Nucleus accumbens (tissue), 56 donors: ENCODE measurements at regions not wholly inside any gene's neighbourhood (a gene's known extent, or its start where the extent isn't known, plus 50 kb on each side); places are given as distances from the start of the nearest gene placed in this dataset.
"Not testable (repeated sequence)": the region's sequence is repeated elsewhere in the genome, so short reads cannot be mapped to it uniquely, and the experiment has no call there.

Source experiments
- DNase-seq, 56 donors: peaks; one replicate each; lab custom pipeline; 2025; lab: John Stamatoyannopoulos, UW

DNA sequence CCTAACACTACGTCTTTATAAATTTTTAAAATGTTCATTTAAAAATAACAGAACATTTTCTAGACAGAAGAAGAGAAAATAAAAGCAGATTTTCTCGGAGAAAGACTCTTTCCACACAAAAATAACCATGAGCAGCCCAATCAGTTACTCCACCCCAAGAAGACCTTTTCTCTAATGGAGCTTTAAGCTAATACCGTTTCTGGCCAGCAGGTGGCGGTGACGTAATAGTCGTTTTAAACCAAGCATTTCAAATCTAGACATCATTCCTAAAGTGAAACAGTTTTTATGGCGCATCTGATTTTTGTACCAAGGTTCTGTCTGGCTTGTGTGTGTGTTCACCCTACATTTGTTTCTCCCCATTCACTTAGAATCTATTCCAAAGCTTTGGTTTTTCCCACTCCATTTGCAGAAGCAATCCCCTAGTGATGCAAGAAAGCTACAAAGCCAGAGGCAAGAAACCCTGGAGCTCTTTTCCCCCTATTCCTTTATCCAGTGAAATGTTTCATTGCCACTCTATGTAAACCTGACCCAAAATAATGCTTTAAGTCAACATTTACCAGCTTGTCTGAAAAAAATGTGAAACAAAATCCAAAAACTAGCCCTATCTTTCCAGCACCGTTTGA lies 336.7 kb upstream of the IGF1R start:
- DNase-seq = peak in 42 of 56 donors; percentile 1 to 91 (median 39)

DNA sequence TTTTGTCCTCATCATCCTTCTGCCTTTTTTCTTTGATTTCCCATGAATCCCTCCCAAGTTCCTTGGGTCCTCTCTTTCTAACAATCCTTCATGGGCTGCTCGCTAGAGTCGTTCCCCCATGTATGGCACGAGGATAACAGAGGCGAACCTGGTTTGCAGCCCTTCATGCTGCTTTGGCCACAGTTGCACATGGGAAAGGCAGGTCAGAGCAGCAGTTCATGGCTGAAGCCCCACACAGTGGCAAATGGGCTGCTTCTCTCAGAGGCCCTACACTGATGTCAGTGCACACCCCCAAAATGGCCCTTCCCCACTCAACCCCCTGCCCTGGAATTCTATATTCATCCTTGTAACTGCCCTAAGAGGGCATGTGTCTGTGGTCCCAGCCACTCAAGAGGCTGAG lies 335.4 kb upstream of the IGF1R start:
- DNase-seq = no peak

DNA sequence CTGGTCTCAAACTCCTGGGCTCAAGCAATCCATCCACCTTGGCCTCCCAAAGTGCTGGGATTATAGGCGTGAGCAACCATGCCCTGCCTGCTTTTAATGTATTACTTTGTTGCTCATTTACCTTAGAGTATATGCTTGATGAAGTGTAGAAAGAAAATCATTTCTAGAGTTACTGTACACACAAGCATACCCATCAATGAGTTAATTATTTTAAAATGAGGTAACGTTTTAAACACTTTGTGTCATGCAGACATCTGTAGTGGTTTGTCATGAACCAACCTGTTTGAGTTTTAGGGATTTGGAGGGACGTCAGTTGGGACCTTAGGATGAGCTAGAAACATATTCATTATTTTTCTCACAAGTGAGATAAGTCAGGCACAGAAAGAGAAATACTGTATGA lies 332.4 kb upstream of the IGF1R start:
- DNase-seq = no peak

DNA sequence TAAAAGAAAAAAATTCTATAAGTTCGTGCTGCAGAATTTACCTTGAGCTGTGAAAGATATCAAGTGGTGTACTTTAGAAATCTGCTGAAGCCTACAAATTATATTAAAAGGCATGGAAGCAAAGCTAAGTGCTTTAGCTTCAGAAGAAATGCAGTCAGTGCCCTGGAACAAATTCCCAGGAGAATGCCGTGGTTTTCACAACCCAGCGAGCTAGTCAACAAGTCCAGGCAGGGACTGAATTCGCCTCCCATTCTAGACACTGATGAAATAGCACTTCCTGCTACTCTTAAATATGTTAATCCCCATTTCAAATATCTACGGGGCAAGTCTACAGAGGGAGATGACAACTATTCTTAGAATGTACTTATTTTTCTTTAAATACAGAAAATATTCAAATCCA lies 326.4 kb upstream of the IGF1R start:
- no peak for DNase-seq

DNA sequence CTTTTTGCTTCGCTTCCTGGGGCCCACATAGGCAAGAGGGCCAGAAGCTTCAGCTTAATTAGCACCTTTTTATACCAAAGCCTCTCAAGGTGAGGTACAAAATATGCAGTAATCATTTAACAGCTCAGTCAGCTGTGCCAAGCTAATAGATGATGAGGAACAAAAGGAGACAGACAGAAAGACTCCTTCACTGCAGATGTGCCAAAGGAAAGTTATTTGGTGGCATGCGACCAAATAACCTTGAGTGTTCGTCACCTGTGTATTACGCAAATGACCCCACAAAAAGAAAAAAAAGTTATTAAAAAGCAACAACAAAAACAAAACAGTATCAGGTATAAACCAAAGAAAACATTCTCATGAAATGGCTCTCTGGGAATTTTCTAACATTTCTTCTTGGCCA lies 325.8 kb upstream of the IGF1R start:
- no peak for DNase-seq

DNA sequence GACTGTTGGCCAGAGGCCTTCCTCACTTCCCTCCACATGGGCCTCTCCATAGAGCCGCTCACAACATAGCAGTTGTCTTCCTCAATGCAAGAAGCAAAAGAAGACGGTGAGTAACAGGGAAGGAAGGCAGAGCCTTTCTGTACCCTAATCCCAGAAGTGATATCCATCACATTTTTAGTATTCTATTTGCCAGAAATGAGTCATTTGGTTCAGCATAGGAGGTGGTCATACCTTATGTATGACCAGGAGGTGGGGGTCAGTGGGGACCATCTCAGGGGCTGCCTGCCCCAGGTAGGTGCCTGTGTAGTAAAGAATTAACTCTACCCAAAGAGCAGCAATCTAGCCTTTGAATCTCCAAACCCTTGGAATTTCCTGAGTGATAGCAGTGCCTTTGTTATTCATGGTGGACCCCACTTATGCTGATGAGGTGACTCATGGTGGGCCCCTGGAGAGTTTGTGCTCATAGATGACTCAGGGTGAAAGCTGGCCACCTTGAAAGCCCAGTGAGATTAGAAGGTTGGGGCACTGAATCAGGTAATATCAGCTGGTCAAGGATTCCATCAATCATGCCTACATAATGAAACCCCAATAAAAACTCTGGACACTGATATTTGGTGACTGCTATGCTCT lies 323.9 kb upstream of the IGF1R start:
- DNase-seq = no peak

DNA sequence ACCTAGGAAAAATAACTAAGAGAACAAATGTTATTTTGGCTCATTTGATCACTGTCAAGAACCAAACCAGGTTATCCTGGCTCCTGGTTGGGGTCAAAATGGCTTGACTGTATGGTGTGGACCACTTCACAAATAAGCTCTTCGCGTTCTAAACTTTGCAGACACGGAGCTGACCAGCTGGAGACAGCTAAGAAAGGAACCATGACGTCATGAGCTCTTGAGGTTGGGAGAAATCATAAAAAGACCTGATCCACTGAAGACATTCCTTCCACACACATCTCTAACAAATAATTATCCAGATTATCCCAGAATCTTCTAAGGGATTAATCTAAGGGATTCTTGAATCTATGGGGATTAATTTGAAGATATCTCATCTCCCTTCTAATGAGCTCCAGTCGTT lies 321.5 kb upstream of the IGF1R start:
- no peak for DNase-seq

DNA sequence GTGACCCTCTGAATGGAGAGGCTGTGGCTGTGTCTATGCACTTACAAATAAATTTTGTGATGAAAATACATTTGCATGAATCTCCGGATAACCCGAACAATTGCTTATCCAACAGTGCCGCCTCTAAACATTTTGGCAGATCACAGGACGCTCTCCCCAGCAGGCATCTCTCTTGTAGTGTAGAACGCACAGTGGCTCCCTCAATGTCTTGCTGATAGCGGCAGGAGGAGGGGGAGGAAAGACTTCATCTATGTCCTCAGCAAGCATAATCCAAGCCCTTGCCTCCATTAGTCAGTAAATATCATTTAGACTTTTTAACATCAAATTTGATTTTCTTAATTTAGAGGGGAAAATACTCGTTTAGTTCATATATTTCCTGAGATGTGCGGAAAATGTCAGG lies 318.1 kb upstream of the IGF1R start:
- no peak for DNase-seq

DNA sequence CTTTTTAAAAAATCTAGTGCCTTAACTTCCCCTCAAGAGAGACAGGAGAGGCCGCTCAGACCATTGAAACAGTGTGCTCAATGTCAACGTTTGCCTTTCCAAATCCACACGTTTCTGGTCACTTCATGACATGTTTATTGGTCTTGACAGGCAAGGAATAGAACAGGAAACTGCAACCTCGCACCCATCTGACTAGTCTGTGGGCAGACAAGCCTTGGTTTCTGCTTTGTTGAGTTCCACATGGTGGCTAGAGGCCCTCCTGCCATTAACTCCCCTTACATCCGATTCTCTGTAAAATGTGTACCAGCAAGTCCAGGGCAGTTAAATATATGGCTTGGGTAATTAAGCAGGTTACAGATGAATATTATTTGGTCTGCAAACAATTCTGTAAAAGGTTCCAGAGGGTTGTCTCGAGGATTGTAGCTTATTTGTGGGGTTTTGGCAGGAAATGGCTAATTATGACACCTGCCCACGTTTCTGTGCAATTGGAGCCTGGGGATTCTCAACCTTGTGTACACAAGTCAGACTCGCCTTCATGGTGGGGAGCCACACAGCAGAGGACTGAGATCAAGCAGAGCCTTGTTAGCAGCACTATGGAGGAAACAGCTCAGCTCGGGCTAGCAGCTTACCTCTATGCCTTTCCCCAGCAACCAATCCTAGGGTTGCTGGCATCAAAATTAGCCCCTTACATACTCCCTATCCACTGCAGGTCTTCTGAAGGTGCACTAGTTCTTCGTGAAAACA lies 317.5 kb upstream of the IGF1R start:
- no peak for DNase-seq

DNA sequence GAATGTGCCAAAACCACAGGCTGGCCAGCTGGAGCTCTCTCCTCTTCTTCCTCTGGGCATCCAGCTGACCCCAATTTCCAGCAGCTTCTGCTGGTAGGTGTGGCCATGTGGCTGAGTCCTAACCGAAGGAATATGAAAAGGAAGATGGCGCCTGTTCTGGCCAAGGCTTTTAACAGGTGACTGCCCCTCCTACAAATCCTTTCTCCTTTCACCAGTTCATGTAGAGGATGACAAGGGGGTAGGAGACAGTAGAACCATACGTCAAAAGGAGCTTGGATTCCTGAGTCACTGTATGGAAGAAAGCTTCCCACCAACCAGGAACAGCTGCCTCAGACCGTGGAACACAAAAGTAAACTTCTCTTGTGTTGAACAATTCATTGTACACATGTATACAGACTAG lies 316.7 kb upstream of the IGF1R start:
- no peak for DNase-seq

DNA sequence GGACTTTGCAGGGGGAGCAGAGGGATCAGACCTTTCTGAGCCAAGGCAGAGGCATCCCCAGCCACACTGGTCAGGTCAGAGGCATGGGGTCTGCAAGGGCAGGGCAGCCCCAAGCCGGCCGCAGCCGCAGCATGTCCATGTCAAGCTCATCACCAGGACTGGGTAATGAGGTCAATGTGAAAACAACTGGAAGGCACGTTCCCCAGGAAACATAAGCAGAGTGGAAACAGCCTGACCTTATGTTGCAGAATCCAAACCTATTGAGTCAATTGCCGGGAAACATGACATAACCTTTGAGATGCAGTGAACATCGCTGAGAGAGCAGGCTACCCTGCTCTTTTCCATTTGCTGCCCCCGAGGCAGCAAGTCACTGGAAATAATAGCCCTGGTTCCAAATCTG lies 315.1 kb upstream of the IGF1R start:
- no peak for DNase-seq

DNA sequence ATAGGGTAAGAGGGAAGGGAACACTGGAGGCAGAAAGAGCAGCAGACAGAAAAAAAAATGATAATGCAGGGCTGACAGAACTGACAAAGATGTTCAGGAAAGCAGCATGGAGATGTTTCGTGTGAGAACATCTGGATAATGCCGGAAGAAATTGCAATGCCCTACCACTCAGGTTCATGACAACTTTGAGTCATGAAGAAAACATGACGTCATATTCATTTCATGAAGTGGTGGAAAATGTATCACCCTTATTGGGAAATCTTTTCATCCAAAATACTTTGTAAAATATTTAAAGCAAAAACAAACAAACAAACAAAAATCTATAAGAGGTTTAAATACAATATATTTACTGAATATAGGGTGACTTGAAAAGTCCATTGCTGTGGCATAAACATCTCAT lies 305.4 kb upstream of the IGF1R start:
- DNase-seq = no peak

DNA sequence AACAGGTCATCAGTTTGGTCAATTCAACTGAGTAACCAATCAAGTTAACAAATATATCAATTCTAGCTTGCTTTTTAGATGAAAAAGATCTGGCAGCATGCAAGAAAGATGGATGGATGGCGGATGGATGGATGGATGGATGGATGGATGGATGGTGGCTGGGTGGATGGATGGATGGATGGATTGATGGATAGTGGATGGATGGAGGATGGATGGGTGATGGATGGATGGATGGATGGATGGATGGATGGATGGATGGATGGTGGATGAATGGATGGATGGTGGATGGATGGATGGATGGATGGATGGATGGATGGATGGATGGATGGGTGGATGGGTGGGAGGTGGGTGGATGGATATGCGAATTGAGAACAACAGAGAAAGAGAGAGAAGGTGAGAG lies 303.7 kb upstream of the IGF1R start:
- no peak for DNase-seq

DNA sequence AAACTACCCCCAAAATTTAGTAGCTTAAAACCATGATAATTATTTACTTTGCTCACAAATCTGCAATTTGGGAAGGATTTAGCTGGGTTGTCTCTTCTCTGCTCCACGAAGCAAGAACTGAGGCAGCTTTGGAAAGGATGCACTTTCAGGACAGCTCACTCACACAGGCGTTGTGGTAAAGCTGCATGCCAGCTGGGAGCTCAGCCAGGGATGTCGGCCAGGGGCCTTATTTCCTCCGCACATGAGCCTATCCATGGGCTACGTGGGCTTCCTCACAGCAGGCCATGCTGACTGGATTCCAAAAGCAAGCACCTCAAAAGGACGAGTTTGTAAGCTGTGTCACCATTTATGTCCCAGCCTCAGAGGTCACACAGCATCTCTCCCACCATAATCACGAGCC lies 301.3 kb upstream of the IGF1R start:
- DNase-seq = no peak

DNA sequence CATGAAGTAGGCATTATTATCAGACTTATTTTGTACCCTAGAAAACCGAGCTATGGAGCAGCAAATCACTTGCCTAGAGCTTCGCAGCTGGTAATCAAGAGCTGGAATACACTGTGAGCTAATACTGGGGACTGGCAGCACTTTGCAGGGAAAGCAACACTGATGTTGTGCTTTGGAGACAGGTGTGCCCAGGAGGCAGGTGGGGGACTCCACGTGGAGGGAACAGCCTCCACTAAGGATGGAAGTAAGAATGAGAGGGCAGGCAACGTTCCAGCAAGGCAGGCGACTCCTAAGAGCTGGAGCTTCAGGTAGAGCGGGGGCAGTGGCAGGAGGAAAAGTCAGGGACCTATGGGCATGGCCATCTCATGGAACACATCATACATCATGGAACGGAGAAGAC lies 300.5 kb upstream of the IGF1R start:
- no peak for DNase-seq

DNA sequence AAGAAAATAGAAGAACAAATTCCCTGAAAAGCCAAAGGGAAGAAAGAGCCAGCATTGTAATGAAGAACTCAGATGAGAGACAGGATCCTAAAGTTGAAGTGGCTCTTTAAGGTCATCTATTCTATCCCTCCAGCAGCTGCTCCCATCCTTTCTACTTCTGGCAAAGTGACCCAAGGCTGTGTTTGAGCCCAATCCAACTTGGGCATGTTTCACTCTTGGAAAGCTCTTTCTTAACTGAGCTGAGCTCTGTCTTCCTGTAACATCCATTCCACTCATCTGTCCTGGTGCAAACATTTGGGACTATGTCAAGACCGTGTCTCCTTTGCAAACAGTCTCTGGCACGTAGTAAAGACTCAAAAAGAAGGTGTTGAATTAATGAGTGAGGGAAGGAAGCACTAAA lies 298.1 kb upstream of the IGF1R start:
- no peak for DNase-seq

DNA sequence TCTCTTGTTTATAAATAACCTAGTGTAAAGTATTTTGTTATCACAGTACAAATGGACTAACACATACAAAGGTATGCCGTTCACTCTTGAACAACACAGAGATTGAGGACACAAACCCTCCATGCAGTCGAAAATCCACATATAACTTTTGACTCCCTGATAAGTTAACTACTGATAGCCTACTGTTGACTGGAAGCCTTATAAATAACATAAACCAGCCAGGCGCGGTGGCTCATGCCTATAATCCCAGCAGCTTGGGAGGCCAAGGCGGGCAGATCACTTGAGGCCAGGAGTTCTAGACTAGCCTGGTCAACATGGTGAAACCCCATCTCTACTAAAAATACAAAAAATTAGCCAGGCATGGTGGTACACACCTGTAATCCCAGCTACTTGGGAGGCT lies 290.1 kb upstream of the IGF1R start:
- not testable (repeated sequence) for DNase-seq

DNA sequence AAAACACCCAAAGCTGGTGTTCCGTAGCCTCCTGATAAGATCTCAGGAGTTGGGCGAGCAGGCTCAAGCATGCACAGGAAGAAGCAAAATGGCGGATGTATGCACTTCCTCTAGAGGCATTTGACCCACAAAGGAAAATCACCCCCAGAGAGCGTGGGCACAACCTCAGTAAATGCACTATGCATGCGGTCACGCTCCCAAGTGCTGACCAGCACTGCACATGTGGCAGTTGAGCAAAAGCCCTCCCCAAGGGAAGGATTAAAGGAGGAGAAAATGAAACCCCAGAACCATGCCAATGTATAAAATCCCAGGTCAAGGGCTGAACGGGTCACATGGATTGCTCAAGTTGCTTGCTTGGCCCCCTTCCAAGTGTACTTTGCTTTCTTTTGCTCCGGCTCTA lies 289.4 kb upstream of the IGF1R start:
- DNase-seq = no peak

DNA sequence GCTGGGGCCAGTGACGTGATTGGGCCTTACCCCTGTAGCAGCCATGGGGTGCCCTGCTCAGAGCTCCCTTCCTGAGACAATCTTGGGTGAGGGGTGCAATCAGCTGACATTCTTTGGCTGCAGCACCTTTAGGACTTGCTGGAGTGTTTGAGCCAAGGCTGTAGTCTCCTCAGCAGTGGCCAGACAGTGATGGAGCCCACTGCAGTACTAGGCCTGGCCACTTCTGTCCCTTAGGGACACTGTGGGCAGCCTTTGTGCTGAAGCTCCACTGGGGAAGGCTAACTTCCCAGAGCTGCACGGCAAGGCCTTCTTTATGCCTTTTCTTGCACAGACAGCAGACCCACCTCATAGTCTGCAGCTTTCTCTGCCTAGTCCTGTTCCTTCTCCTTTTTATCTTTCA lies 284.9 kb upstream of the IGF1R start:
- DNase-seq = no peak

DNA sequence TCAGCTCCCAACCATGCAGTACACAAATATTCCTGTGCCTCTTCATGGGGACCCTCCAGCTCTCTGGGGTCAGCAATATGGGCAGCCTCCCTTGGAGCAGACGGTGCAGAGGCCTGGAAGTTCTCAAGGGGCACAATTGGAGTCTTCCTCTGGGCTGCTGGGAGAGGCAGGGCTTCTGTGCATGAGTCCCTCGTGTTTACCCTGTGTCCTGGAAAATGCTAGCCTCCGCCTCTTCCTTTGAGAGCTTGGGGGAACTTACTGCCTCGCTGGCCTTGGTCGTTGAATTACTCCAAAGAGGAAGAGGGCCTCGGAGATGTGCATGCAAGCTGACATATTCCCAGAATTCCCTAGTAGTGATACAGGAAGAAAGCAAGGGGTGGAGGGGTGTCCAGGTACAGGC lies 284.4 kb upstream of the IGF1R start:
- no peak for DNase-seq

DNA sequence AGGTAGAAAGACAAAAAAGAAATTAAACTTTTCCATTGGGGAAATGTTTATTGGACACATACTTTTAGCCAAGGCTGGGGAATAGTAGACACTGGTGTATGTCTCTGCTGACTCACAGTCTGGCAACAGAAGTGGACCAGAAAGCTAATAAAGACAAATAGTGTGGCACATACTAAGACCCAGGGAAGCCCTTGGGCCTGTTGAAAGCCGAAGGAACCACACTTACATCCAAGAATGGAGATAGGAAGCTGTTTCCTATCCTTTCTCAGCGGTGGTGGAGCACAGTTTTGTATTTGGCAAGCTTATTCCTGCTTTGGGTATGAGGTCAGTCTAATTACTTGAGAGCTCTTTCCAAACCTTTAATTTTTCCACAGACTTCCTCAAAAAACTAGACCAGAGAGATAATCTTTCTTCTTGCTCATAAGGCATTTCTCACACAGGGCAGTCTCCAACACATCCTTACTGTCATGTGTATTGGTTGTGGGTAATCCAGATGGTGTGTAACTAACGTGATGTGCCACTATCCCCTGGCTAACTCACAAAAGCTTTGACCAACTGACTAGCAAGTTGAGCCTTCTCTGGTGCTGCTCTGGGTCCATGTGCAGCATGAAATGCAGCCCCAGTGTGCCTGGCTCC lies 279.1 kb upstream of the IGF1R start:
- DNase-seq = no peak
